Progenitor cell of endocrine pancreas (in vitro differentiated cells): ENCODE measurements at regions not wholly inside any gene's neighbourhood (a gene's known extent, or its start where the extent isn't known, plus 50 kb on each side); places are given as distances from the start of the nearest gene placed in this dataset.

ENCODE experiments used
- DNase-seq: peaks from one replicate; pipeline ENCODE4 v3.0.0; 2021; ENCODE audit warnings: low spot score; ENCODE audit not compliant: unreplicated experiment
- H3K27ac Mint-ChIP-seq: 2 replicates; pipeline ENCODE4 v1.8.0; 2021; ENCODE audit warnings: mild to moderate bottlenecking, moderate library complexity, mixed read lengths
- H3K27me3 Mint-ChIP-seq: 2 replicates; pipeline ENCODE4 v1.8.0; 2021; ENCODE audit warnings: mixed read lengths
- H3K36me3 Mint-ChIP-seq: 2 replicates; pipeline ENCODE4 v1.8.0; 2022; ENCODE audit warnings: mixed read lengths; ENCODE audit not compliant: insufficient read depth
- H3K4me1 Mint-ChIP-seq: 2 replicates; pipeline ENCODE4 v1.8.0; 2021; ENCODE audit warnings: low read depth, mixed read lengths
- H3K4me3 Mint-ChIP-seq: 2 replicates; pipeline ENCODE4 v1.8.0; 2021; ENCODE audit warnings: low read depth, mild to moderate bottlenecking, moderate library complexity, mixed read lengths
- H3K9me3 Mint-ChIP-seq: 2 replicates; pipeline ENCODE4 v1.8.0; 2021; ENCODE audit warnings: low read depth, mixed read lengths
- CTCF ChIP-seq: fragments of 200-600 bp; sonication (generic); IDR thresholded peaks from one replicate; pipeline ENCODE4 v1.5.0; 2021; ENCODE audit warnings: antibody characterized with exemption, mild to moderate bottlenecking; ENCODE audit not compliant: unreplicated experiment

DNA sequence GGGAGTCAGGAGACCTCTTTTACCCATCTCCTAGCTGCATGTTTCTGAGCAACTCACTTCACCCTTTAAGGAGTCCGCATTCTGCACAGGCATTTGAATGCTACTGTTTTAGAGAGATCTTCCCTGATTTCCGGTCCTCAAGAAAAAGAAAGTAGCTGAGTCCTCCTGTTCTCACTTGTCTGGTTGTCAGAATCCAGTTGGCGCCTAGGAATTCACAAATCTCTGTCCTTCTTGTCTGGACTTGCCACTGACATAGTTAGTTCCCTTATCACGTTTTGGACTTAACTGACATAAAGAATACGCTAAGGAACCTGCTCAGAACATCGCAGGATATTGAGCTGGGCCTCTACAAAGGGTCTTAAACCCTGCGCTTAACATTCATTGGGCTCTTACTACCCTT, 61.3 kb upstream of the OR5P2 start:
- no peak for TF ChIP-seq CTCF
- Mint-ChIP-seq H3K27me3 (no peaks in the 10 kb centered on the region), H3K4me3 (no peak overlapping the region), H3K4me1 (no peaks in the 10 kb centered on the region), H3K36me3 (peaks cover 3% of the 10 kb centered on the region), H3K27ac (no peak overlapping the region), H3K9me3 (peaks cover 4% of the 10 kb centered on the region)
- no peak for DNase-seq

GRCh38 chr11:7851391-7851790, 54.6 kb upstream of the OR5P2 start:
- H3K27me3 Mint-ChIP-seq, result no peaks in the 10 kb centered on the region
- no peak overlapping the region for H3K27ac Mint-ChIP-seq
- H3K36me3 Mint-ChIP-seq, result no peaks in the 10 kb centered on the region
- DNase-seq, result no peak
- no peak for TF ChIP-seq CTCF
- no peaks in the 10 kb centered on the region for H3K9me3 Mint-ChIP-seq
- H3K4me1 Mint-ChIP-seq, result no peaks in the 10 kb centered on the region
- no peak overlapping the region for H3K4me3 Mint-ChIP-seq

- no peak overlapping the region for H3K4me3 Mint-ChIP-seq
- no peaks in the 10 kb centered on the region for H3K27me3 Mint-ChIP-seq
- H3K27ac Mint-ChIP-seq, result no peak overlapping the region
- DNase-seq, result no peak
- no peaks in the 10 kb centered on the region for H3K9me3 Mint-ChIP-seq
- TF ChIP-seq CTCF, result no peak
- no peaks in the 10 kb centered on the region for H3K4me1 Mint-ChIP-seq
- H3K36me3 Mint-ChIP-seq, result no peaks in the 10 kb centered on the region
These were observed 52.3 kb upstream of the OR5P2 start for GRCh38 chr11:7849018-7849417.
